Glutamatergic neuron (in vitro differentiated cells): ENCODE measurements at regions not wholly inside any gene's neighbourhood (a gene's known extent, or its start where the extent isn't known, plus 50 kb on each side); places are given as distances from the start of the nearest gene placed in this dataset.
"Not testable (repeated sequence)": the region's sequence is repeated elsewhere in the genome, so short reads cannot be mapped to it uniquely, and the experiment has no call there.

Experiments used
- DNase-seq: peaks from one replicate; pipeline ENCODE4 v3.0.0; 2022
- H3K27ac Mint-ChIP-seq: one replicate; pipeline ENCODE4 v1.8.0; 2020; ENCODE audit warnings: mild to moderate bottlenecking, mixed read lengths, inconsistent platforms; ENCODE audit not compliant: unreplicated experiment
- H3K27me3 Mint-ChIP-seq: one replicate; pipeline ENCODE4 v1.8.0; 2020; ENCODE audit warnings: mild to moderate bottlenecking, moderate library complexity, mixed read lengths, inconsistent platforms; ENCODE audit not compliant: unreplicated experiment
- H3K36me3 Mint-ChIP-seq: one replicate; pipeline ENCODE4 v1.8.0; 2020; ENCODE audit warnings: mild to moderate bottlenecking, mixed read lengths, inconsistent platforms; ENCODE audit not compliant: unreplicated experiment
- H3K4me1 Mint-ChIP-seq: one replicate; pipeline ENCODE4 v1.8.0; 2020; ENCODE audit warnings: mild to moderate bottlenecking, low read depth, mixed read lengths, inconsistent platforms; ENCODE audit not compliant: unreplicated experiment
- H3K4me3 Mint-ChIP-seq: one replicate; pipeline ENCODE4 v1.8.0; 2020; ENCODE audit warnings: mild to moderate bottlenecking, mixed read lengths, inconsistent platforms; ENCODE audit not compliant: unreplicated experiment
- H3K9me3 Mint-ChIP-seq: one replicate; pipeline ENCODE4 v1.8.0; 2020; ENCODE audit warnings: mild to moderate bottlenecking, moderate library complexity, mixed read lengths, inconsistent platforms; ENCODE audit not compliant: unreplicated experiment
- TF ChIP-seq, protein P1 (sequence below): fragments of 200-600 bp; sonication (generic); IDR thresholded peaks from one replicate; pipeline ENCODE4 v1.5.0; 2021; ENCODE audit not compliant: partially characterized antibody, unreplicated experiment

- Mint-ChIP-seq H3K4me3 (no peak overlapping the region), H3K27me3 (no peaks in the 10 kb centered on the region), H3K27ac (no peak overlapping the region), H3K9me3 (peaks cover 2% of the 10 kb centered on the region), H3K4me1 (no peaks in the 10 kb centered on the region), H3K36me3 (no peaks in the 10 kb centered on the region)
- TF ChIP-seq, protein P1, sequence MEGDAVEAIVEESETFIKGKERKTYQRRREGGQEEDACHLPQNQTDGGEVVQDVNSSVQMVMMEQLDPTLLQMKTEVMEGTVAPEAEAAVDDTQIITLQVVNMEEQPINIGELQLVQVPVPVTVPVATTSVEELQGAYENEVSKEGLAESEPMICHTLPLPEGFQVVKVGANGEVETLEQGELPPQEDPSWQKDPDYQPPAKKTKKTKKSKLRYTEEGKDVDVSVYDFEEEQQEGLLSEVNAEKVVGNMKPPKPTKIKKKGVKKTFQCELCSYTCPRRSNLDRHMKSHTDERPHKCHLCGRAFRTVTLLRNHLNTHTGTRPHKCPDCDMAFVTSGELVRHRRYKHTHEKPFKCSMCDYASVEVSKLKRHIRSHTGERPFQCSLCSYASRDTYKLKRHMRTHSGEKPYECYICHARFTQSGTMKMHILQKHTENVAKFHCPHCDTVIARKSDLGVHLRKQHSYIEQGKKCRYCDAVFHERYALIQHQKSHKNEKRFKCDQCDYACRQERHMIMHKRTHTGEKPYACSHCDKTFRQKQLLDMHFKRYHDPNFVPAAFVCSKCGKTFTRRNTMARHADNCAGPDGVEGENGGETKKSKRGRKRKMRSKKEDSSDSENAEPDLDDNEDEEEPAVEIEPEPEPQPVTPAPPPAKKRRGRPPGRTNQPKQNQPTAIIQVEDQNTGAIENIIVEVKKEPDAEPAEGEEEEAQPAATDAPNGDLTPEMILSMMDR = no peak
- no peak for DNase-seq
Measured at GRCh38 chr4:79552311-79552710, 144.3 kb upstream of the GK2 start.

GRCh38 chr4:79551555-79551954, 143.5 kb upstream of the GK2 start:
- Mint-ChIP-seq H3K27me3 (no peaks in the 10 kb centered on the region), H3K4me1 (no peaks in the 10 kb centered on the region), H3K36me3 (no peaks in the 10 kb centered on the region), H3K27ac (no peak overlapping the region), H3K4me3 (no peak overlapping the region), H3K9me3 (peaks cover 2% of the 10 kb centered on the region)
- TF ChIP-seq, protein P1 = no peak
- DNase-seq = no peak

DNA sequence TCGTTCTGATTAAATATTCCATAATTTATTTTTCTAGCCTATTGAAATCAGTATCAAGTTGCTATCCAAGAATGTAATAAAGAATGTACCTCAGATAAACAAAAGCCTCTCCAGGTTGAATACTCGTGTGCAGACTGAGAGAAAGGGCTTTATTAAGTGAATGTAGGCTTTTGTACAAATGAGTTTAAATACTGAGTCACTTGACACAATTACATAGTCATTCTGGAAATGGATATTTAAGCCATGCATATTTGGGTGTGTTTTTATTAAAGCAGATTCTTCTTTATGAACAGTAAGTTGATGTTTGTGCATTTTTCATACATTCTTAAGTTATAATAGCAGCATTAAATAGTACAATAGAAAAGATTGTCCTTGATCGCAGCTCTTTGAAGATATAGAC, 139.8 kb upstream of the GK2 start:
- Mint-ChIP-seq H3K27me3 (no peaks in the 10 kb centered on the region), H3K27ac (no peak overlapping the region), H3K4me3 (no peak overlapping the region), H3K36me3 (no peaks in the 10 kb centered on the region), H3K4me1 (no peaks in the 10 kb centered on the region), H3K9me3 (peaks cover 2% of the 10 kb centered on the region)
- DNase-seq = no peak
- TF ChIP-seq, protein P1 = no peak

DNA sequence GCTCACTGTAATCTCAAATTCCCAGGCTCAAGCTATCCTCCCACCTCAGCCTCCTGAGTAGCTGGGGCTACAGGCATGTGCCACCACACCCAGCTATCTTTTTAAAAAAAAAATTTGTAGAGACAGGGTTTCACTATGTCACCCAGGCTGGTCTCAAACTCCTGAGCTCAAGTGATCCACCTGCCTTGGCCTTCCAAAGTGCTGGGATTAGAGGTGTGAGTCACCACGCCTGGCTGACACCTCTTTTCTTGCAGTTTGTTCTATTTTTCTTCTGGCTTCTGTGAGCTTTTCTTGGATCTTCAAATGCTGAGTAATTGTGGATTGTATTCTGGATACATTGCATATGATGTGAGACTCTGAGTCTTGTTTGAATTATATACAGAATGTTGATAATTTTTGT, 137.3 kb upstream of the GK2 start:
- not testable (repeated sequence) for H3K9me3 Mint-ChIP-seq, H3K4me3 Mint-ChIP-seq, DNase-seq, H3K27ac Mint-ChIP-seq, H3K4me1 Mint-ChIP-seq, H3K36me3 Mint-ChIP-seq, H3K27me3 Mint-ChIP-seq

GRCh38 chr4:79540143-79540542, 132.1 kb upstream of the GK2 start:
- Mint-ChIP-seq H3K36me3 (no peaks in the 10 kb centered on the region), H3K4me3 (no peak overlapping the region), H3K4me1 (no peaks in the 10 kb centered on the region), H3K9me3 (no peaks in the 10 kb centered on the region), H3K27me3 (no peaks in the 10 kb centered on the region), H3K27ac (no peak overlapping the region)
- TF ChIP-seq, protein P1 = no peak
- no peak for DNase-seq

DNA sequence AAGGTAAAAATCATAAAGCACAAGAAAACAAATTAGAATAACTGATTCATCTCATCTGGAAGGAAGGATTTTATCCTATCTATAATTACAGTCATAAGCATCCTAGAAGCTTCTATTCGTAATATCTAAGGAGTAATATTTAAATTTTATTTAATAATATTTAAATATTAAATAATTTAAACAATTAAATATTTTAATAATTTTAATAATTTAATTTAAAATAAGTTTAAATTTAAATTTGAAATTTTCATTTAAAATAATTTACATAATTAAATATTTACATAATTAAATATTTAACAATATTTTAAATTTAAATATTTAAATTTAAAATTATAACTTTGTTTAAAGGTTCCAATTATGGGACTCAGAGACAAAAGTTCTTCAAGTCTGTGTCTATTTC, 127.5 kb upstream of the GK2 start:
- TF ChIP-seq, protein P1 = no peak
- no peak overlapping the region for H3K4me3 Mint-ChIP-seq
- no peak for DNase-seq
- H3K4me1 Mint-ChIP-seq = no peaks in the 10 kb centered on the region
- no peak overlapping the region for H3K27ac Mint-ChIP-seq
- no peaks in the 10 kb centered on the region for H3K36me3 Mint-ChIP-seq
- no peaks in the 10 kb centered on the region for H3K27me3 Mint-ChIP-seq
- no peaks in the 10 kb centered on the region for H3K9me3 Mint-ChIP-seq
